GM19438 (cell line): ENCODE measurements at regions not wholly inside any gene's neighbourhood (a gene's known extent, or its start where the extent isn't known, plus 50 kb on each side); places are given as distances from the start of the nearest gene placed in this dataset.
"Not testable (repeated sequence)": the region's sequence is repeated elsewhere in the genome, so short reads cannot be mapped to it uniquely, and the experiment has no call there.

Experiments
- ATAC-seq: cut with Tn5 transposase; IDR thresholded peaks from one replicate; pipeline ENCODE4 v1.9.1; 2021; ENCODE audit warnings: low read depth; ENCODE audit not compliant: unreplicated experiment

DNA sequence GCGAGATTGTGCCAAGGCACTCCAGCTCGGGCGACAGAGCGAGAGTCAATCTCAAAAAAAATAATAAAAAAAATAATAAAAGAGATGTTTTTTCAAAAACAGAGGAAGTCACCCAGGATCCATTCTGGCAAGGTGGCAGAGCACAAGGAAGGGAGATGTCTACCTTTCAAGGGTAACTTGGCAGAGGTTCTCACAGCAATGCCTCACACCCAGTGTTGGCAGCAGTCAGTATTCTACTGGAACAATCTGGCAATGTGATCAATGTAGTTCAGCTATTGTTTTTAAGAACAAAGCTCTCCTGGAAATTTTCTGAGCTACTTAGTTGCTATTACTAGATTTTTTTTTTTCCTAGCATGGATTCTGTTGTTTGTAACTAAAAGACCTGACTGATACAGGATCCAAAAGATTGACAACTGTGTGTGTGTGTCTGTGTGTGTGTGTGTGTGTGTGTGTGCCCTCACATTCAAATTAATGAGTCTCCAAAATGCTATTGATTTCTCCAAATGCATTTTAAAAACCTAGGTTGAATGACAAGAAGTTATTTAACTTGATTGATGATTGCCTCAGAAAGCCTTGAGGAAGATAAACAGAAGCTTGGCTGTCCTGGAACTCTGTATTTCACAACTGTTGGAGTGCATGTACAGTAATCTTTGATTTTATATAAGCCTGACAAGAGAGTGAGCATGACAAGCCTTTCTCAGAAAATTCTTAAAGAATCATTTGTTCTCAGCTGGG is 114.1 kb upstream of the RREB1 start:
- ATAC-seq = no peak

DNA sequence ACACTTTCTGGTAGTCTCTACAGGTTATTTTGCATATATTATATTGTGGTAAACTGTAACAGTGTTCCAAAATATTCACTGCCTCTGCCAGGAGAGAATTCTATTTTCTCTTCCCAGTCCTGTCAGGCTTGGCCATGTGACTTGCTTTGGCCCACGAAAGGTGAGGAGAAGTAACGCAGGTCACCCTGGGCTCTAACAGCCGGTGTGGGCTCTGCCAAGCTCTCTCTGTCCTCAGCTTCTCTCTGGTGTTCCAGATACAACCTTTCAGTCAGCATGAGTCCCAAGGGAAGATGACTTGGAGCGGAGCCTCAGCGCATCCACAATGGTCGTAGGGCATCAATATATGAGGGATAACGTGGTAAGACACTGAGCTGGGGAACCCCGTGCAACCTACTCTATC is 113.0 kb upstream of the RREB1 start:
- ATAC-seq = no peak

DNA sequence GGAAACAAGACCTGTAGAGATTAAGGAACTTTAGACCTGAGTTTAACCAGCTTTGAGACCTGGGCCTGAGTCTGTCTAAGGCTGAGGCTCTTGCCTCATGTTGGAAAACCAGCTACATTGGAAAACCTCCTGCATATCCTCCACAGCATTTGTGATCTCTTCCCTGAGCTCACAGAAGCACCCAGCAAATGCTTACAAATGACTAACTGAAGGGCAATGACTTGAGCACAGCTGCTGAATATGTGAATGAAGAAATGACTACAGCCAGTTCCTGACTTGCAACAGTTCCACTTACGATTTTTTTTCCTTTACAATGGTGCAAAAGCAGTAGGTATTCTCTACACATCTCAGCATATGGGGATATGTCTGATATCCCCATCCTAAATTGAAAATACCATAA is 112.4 kb upstream of the RREB1 start:
- no peak for ATAC-seq

DNA sequence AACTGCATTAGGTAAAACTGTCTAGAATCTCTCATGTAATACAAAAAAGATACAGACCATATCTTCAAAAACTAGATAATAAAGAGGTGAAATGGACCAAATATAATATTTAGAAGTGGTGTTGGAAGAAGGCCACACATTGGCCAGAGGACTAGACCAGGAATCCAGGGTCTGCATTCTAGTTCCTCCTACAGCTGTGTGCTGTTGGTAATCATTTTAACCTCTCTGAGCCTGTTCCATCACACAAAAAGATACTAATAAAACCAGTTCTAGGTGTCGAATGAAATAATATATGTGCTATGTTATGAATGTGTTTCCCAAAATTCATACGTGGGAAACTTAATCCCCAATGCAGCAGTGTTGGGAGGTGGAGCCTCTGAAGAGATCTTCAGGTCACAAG is 111.6 kb upstream of the RREB1 start:
- ATAC-seq = no peak

DNA sequence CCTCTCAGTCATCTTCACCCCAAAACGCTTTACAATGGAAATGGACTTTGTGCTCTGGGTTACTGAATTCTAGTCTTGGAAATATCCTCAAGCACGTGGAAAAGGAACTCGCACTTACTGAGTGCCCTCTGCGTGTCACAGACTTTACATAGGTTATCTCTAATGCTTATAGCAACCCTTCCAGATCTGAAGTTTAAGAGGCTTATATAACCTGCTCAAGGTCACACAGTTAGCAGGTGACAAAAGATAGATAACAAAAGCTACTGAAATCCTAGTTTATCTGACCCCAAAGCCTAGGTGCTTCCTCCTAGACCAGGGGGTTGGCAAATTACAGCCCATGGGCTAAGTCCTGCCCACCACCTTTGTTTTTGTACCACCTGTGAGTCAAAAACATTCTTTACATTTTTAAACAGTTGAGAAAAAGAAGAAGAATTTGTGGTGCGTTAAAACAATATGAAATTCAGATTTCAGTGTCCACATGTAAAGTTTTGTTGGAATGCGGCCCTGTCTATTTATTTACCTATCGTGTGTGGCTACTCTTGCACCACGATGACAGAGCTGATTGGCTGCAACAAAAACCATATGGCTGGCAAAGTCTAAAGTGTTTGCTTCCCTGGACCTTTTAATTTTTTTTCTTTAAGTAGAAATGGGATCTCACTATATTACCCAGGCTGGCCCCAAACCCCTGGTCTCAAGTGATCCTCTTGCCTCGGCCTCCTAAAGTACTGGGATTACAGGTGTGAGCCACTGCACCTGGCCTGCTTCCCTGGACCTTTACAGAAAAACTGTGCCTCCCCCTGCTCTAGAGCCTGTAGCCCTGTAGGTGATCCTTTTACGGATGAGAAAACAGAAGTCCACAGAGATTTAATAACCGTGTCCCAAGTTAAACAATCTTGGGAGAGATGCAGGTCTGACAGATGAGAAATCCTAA is 110.2 kb upstream of the RREB1 start:
- ATAC-seq = no peak

DNA sequence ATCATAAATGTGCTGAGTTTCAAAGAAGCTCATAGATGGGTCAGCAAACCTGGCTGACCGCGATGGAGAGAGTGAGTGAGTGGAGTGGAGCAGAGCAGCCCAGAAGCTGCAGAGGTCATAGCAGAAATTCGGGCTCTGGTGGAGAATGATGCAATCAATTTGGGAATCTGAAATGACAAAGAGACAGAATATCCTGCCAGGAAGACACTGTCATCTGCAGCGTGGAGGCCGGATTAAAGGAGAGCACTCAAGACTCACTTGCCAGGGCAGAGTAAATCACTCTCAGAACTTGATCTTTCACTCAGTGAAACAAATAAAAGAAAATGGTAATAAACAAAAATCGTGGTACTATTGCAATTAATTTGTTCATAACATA is 109.6 kb upstream of the RREB1 start:
- ATAC-seq = no peak

DNA sequence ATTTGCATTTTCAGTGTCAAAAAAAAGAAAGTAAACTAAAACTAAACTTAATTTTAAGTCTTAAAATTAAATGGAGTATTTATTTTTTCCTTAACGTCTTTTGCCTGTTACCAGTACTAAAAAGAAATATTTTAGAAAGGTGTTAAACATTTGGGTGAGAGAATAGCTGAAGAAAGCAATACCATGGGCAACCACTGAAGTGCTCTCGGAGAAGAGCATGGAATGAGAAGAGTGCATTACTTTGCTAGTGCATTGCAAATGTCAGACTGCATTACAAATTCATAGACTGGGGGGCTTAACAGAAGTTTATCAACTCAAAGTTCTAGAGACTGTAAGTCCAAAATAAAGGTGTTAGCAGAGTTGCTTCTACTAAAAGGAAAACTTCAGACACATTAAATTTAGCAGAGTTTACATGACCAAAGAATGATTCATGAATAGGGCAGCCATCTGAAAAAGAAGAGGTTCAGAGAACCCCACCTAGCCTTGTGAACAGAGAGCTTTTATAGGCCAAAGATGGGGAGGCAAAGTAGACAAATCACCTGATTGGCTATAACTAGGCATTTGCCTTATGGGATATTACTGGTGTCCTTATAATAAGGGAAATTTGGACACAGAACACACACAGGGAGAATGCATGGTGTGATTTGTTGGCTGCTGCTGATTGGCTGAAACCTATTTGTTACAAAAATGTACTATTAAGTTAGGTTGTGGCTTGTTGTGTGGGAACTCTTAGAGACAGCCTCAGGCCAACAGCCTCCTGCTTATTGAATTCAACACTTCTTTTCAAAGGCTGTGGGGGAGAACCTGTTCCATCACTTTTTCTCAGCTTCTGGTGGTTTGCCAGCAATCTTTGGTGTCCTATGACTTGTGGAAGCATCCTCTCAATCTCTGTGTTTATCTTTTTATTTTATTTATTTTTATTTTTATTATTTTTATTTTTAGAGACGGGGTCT is 106.7 kb upstream of the RREB1 start:
- ATAC-seq = no peak

DNA sequence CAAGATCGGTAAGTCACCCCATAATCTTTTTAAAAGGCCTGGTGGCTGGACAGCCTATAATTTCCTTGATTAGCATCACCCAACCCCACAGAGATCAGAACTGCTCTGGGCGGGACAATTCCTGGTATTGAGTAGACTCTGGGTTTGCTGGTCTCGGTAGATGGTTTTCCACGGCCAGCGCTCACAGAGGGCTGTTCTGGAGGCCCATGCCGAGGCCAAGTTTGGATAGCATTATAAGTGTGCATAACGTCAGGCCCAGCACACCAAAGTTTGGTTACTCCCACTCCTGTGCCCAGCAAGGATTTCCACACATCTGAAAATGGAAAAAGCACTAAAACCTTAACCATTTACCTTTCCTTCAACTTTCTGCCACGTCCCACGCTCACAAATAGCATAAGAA is 104.7 kb upstream of the RREB1 start:
- no peak for ATAC-seq

DNA sequence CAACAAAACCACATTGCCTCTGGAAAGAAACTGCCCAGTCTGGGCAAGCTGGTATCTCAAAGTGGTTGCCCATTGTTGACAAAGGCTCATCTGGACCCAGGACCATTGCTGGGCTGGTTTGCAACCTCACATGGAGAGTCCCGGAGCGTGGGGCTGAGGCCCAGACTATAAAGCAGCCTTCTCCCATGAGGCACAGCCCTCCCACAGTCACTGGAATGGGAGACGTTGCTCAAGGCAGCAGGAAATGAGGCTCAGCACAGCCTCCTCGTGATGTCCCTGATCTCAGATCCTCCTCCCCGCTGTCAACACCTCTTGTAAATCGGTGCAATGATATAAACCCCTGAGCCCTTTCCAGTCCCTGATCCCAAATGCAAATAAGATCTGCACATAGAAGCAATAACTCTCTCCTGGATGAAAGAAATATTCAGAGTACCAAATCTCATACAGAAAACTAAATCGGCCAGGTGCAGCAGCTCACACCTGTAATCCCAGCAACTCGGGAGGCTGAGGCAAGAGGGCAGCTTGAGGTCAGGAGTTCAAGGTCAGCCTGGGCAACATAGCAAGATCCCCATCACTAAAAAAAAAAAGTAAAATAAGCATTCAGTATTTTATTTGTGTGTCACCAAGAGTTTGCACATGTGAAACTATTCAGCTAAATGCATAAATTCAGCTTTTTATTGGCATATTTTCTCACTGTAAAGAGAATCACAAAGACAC is 103.0 kb upstream of the RREB1 start:
- ATAC-seq = no peak

DNA sequence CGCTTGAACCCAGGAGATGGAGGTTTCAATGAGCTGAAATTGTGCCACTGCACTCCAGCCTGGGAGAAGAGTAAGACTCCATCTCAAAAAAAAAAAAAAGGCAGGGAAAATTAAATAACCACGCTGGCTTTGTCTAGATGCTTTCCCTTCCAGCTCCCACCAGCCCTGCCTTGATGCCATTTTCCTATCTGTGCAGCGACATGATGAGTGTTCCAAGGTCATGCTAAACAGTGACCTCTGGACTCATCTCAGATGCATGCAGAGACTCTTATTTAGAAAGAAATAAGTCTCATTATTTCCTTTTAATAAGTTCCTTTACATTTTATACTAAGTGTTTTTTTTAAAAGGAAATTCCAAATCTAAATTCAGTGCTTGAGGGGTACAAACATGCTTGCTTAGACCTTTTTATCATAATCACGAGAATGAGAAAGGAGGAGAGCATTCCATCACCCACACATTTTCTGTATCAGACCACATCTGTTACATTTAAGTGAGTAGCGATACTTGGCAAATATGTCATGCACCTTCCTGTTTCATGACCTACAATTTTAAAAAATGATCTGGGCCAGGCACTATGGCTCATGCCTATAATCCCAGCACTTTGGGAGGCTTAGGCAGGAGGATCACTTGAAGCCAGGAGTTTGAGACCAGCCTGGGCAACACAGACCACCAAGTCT is 101.1 kb upstream of the RREB1 start:
- no peak for ATAC-seq

DNA sequence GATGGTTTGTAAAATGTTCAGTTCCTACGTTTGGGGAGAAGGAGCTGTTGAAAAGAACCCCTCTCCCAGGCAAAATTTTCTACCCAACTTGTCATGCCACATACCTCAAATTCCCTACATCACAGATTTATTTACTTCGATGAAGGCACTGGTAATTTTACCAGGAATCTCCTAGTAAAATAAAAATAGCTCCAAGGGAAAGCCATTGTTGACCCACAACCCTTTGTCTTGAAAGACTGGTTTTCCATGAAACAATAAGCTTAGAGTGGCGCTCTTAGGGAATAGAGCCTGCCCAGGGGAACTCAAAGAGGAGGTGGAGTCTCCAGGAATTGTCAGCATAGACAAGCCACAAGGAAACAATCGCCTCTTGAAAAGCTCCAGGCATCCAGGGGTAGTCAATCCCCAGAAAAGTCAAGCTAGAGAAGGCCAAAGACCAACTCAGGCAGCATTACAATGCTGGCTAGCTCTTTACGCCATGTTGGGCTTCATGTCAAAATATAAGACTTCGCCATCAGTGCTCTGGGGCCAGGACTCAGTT is 99.2 kb upstream of the RREB1 start:
- ATAC-seq = no peak

DNA sequence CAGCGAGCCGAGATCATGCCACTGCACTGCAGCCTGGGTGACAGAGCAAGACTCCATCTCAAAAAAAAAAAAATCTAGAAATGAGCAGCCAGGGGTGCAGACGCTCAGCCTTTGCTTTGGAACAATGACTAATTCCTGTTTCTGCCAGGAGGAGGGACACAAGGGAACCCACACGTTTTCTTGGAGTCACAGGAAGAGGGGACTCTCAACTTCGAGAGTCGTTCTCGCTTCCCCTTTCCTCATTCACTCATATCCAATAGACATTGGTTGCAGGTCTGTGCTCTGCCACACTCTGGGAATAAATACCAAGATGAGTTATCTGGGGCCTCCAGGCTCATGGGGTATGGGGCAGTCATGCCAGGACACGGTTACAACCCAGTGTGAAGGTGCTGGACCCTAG is 91.5 kb upstream of the RREB1 start:
- no peak for ATAC-seq

DNA sequence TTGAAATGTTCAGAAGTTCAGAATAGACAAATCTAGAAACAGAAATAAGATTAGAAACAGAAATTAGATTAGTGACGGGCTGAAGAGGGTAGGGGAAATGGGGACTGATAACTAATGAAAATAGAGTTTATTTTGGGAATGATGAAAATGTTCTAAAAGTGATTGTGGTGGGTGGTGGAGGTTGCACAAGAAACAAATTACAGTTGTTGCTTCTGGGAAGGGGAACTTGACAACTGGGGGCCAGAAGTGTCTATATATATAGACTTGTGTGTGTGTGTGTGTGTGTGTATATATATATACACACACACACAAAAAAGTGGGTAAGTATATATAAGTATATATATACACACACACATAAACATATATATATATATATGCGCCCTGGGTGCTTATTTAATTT is 86.5 kb upstream of the RREB1 start:
- no peak for ATAC-seq

DNA sequence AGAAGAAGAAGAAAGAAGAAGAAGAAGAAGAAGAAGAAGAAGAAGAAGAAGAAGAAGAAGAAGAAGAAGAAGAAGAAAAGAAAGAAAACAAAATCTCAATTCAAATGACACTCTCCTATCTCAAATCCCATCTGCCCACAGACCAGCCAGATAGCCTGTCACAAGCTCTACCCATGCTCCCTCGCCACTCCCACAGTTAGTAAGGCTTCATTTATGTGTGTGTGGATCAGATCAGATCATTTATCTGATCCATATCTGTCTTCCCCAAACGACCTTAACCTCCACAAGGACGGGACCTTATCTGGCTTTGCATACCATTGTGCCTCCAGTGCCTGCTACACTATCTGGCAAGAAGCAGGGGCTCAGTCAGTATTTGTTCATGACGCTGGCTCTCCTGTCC is 81.9 kb upstream of the RREB1 start:
- no peak for ATAC-seq

DNA sequence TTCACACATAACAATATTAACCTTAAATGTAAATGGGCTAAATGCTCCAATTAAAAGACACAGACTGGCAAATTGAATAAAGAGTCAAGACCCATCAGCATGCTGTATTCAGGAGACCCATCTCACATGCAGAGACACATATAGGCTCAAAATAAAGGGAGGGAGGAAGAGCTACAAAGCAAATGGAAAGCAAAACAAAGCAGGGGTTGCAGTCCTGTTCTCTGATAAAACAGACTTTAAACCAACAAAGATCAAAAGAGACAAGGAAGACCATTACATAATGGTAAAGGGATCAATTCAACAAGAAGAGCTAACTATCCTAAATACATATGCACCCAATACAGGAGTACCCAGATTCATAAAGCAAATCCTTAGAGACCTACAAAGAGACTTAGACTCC is 78.8 kb upstream of the RREB1 start:
- not testable (repeated sequence) for ATAC-seq

DNA sequence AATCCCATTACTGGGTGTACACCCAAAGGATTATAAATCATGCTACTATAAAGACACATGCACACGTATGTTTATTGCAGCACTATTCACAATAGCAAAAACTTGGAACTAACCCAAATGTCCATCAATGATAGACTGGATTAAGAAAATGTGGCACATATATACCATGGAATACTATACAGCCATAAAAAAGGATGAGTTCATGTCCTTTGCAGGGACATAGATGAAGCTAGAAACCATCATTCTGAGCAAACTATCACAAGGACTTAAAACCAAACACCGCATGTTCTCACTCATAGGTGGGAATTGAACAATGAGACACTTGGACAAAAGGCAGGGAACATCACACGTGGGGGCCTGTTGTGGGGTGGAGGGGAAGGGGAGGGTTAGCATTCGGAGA is 76.8 kb upstream of the RREB1 start:
- not testable (repeated sequence) for ATAC-seq

DNA sequence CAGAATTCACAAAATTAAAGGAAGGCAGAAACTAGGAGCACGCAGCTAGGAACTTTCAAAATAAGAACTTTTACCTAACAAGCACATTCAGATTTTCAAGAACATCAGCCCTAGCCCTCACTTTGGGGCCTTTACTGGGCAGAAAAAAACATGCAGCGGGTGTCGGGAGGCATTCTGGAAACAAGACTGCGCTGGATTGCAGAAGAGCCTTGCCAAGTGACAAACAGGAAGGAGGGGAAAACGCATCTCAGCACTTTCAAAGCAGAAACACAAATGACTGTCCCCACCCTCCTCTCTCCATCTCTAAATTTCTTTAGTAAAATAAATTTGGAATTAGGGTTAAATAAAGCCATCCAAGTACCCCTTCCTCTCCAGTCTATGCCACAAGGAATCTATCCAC is 74.6 kb upstream of the RREB1 start:
- ATAC-seq = no peak

DNA sequence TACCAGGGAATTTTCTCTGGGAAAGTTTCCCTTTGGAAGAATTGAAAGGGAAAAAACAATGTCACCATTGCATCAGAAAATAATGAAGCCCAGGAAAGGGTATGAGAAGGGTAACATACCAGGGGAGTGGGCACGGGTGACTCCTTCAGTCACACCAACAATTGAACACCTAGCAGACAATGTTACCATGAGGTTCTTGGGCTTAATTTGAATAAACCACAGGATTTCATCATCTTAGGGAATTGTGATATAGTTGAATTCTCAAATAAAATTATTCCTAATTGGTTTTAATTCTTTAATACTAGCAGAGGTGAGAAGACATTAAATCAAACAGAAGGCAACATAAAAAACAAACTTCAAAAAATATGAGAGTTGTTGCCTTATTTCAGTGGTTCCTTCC is 73.7 kb upstream of the RREB1 start:
- no peak for ATAC-seq

DNA sequence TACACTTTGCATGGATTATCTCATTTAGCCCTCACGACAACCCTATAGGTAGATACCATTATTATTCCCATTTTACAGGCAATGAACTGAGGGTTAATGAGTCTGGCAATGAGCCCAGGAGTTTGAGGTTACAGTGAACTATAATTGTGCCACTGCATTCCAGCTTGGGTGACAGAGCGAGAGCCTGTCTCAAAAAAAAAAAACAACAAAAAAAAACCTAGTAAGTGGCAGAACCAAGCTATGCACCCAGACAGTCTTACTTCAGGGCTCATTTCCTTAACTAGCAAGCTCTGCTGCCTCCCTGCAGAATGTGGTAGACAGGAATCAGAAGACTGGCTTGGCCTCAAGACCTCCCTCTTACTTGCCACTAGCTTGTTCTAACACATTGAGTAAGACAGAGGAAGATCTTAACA is 71.9 kb upstream of the RREB1 start:
- no peak for ATAC-seq
